ENCODE measurements at regions not wholly inside any gene's neighbourhood (a gene's known extent, or its start where the extent isn't known, plus 50 kb on each side); places are given as distances from the start of the nearest gene placed in this dataset.

DNA sequence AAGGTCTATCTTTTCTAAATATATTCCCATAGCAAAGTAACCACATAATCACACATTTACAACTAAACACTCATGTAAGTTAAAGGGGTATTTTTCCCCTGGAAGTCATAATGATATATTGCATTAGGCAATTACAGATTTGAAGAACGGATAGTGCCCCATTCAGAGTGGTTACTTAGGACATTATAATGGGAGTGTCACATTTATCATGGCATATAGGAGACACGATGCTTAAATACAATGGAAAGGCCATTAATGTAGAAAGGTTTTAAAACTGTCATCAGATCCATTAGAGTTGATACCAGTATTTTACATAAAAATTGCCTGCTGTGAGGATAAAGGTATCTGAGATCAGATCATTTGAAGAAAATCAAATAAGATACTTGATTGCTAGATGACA is 582.0 kb upstream of the SEMA6D start:
- no peak overlapping the region for H3K27ac Mint-ChIP-seq
- Histone ChIP-seq H4K20me1 (ENCODE audit: control insufficient read depth, insufficient read depth, low read length, poor library complexity, severe bottlenecking) (no peaks in the 10 kb centered on the region), H3K9me3 (ENCODE audit: control extremely low read depth in 1 of 3, control insufficient read depth in 2 of 3, insufficient read depth in 1 of 3, low read length in 2 of 3) (no peaks in the 10 kb centered on the region), H3K36me3 (replicated peaks in 1 of 2; ENCODE audit: control extremely low read depth in 1 of 2, control insufficient read depth in 1 of 2, extremely low read depth in 1 of 2, insufficient read depth in 2 of 2, low read length in 1 of 2) (no peaks in the 10 kb centered on the region), H2AFZ (ENCODE audit: insufficient read depth, low read depth, low read length, poor library complexity, severe bottlenecking) (no peak overlapping the region), H3K27ac (ENCODE audit: low read length in 2 of 2) (no peak overlapping the region), H3K4me1 (ENCODE audit: control insufficient read depth in 2 of 2, insufficient read depth in 2 of 2, low read length in 2 of 2) (no peaks in the 10 kb centered on the region), H3K79me2 (ENCODE audit: control insufficient read depth, insufficient read depth, low read length) (no peaks in the 10 kb centered on the region), H3K9ac (ENCODE audit: low read length) (no peak overlapping the region), H3K4me3 (ENCODE audit: control extremely low read depth in 1 of 5, extremely low read depth in 1 of 5, insufficient read depth in 1 of 5, low read depth in 2 of 5, low read length in 4 of 5) (no peak overlapping the region), H3K4me2 (replicated peaks; ENCODE audit: low read depth, low read length, poor library complexity, severe bottlenecking) (no peak overlapping the region), H3K27me3 (replicated peaks in 1 of 4; ENCODE audit: control extremely low read depth in 1 of 4, control insufficient read depth in 3 of 4, insufficient read depth in 4 of 4, low read length in 3 of 4) (no peaks in the 10 kb centered on the region)
- ChIA-PET POLR2A (no interaction called here), CTCF (no interaction called here)
- TF ChIP-seq, protein P1, sequence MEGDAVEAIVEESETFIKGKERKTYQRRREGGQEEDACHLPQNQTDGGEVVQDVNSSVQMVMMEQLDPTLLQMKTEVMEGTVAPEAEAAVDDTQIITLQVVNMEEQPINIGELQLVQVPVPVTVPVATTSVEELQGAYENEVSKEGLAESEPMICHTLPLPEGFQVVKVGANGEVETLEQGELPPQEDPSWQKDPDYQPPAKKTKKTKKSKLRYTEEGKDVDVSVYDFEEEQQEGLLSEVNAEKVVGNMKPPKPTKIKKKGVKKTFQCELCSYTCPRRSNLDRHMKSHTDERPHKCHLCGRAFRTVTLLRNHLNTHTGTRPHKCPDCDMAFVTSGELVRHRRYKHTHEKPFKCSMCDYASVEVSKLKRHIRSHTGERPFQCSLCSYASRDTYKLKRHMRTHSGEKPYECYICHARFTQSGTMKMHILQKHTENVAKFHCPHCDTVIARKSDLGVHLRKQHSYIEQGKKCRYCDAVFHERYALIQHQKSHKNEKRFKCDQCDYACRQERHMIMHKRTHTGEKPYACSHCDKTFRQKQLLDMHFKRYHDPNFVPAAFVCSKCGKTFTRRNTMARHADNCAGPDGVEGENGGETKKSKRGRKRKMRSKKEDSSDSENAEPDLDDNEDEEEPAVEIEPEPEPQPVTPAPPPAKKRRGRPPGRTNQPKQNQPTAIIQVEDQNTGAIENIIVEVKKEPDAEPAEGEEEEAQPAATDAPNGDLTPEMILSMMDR (IDR thresholded peaks at IDR 0.05) = no peak
- TF ChIP-seq EZH2 (IDR thresholded peaks at IDR 0.05; ENCODE audit: borderline replicate concordance, insufficient read depth, low read depth, low read length, poor library complexity, severe bottlenecking) = no peak
- WGBS (ENCODE audit: insufficient coverage) = no CpG with 5 or more reads among the region's 2 CpGs
- no peaks in the 10 kb centered on the region for H3K9me3 Mint-ChIP-seq (ENCODE audit: insufficient read depth)
- no peak for ATAC-seq (ENCODE audit: low read depth)
- no peak overlapping the region for H3K4me3 Mint-ChIP-seq
- H3K4me1 Mint-ChIP-seq = no peaks in the 10 kb centered on the region
- intact Hi-C loops (cut with micrococcal nuclease) = no loop called here
- no peak for DNase-seq
- no peaks in the 10 kb centered on the region for H3K27me3 Mint-ChIP-seq

DNA sequence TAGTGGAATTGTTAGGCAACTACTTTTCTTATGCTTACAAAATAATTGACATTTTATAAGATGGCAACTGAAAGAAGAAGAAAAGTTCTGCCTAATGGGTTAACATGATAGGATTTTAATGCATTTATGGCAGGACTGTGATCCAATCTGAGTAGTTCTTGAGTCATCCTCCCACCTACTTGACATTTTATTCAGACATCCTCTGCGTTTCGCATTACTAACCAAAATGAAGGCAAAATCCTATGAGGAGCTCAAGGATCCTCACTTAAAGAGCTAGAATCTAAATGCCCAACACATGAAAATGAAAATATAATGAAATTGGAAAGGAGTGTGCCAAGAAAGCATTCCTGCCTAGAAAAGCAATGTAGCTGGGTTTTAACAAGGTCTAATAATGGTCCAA is 581.1 kb upstream of the SEMA6D start:
- no peak for DNase-seq
- H3K9me3 ChIP-seq (ENCODE audit: control extremely low read depth in 1 of 3, control insufficient read depth in 2 of 3, insufficient read depth in 1 of 3, low read length in 2 of 3) = no peaks in the 10 kb centered on the region
- no peaks in the 10 kb centered on the region for H3K9me3 Mint-ChIP-seq (ENCODE audit: insufficient read depth)
- H3K4me3 Mint-ChIP-seq = no peak overlapping the region
- no peak overlapping the region for H3K27ac ChIP-seq (ENCODE audit: low read length in 2 of 2)
- no peak overlapping the region for H3K27ac Mint-ChIP-seq
- ChIA-PET POLR2A (no interaction called here), CTCF (no interaction called here)
- H3K4me2 ChIP-seq (replicated peaks; ENCODE audit: low read depth, low read length, poor library complexity, severe bottlenecking) = no peak overlapping the region
- TF ChIP-seq, protein P1 (IDR thresholded peaks at IDR 0.05) = no peak
- no peak for TF ChIP-seq EZH2 (IDR thresholded peaks at IDR 0.05; ENCODE audit: borderline replicate concordance, insufficient read depth, low read depth, low read length, poor library complexity, severe bottlenecking)
- no peaks in the 10 kb centered on the region for H3K27me3 Mint-ChIP-seq
- no peak overlapping the region for H3K4me3 ChIP-seq (ENCODE audit: control extremely low read depth in 1 of 5, extremely low read depth in 1 of 5, insufficient read depth in 1 of 5, low read depth in 2 of 5, low read length in 4 of 5)
- H3K4me1 ChIP-seq (ENCODE audit: control insufficient read depth in 2 of 2, insufficient read depth in 2 of 2, low read length in 2 of 2) = no peaks in the 10 kb centered on the region
- no CpG with 5 or more reads among the region's 2 CpGs for WGBS (ENCODE audit: insufficient coverage)
- H3K79me2 ChIP-seq (ENCODE audit: control insufficient read depth, insufficient read depth, low read length) = no peaks in the 10 kb centered on the region
- no peaks in the 10 kb centered on the region for H3K4me1 Mint-ChIP-seq
- no peaks in the 10 kb centered on the region for H4K20me1 ChIP-seq (ENCODE audit: control insufficient read depth, insufficient read depth, low read length, poor library complexity, severe bottlenecking)
- H2AFZ ChIP-seq (ENCODE audit: insufficient read depth, low read depth, low read length, poor library complexity, severe bottlenecking) = no peak overlapping the region
- no peaks in the 10 kb centered on the region for H3K36me3 ChIP-seq (replicated peaks in 1 of 2; ENCODE audit: control extremely low read depth in 1 of 2, control insufficient read depth in 1 of 2, extremely low read depth in 1 of 2, insufficient read depth in 2 of 2, low read length in 1 of 2)
- ATAC-seq (ENCODE audit: low read depth) = no peak
- no peak overlapping the region for H3K9ac ChIP-seq (ENCODE audit: low read length)
- intact Hi-C loops (cut with micrococcal nuclease) = no loop called here
- H3K27me3 ChIP-seq (replicated peaks in 1 of 4; ENCODE audit: control extremely low read depth in 1 of 4, control insufficient read depth in 3 of 4, insufficient read depth in 4 of 4, low read length in 3 of 4) = no peaks in the 10 kb centered on the region

Data from B cell (primary cell).